ENCODE measurements at regions not wholly inside any gene's neighbourhood (a gene's known extent, or its start where the extent isn't known, plus 50 kb on each side); places are given as distances from the start of the nearest gene placed in this dataset.

DNA sequence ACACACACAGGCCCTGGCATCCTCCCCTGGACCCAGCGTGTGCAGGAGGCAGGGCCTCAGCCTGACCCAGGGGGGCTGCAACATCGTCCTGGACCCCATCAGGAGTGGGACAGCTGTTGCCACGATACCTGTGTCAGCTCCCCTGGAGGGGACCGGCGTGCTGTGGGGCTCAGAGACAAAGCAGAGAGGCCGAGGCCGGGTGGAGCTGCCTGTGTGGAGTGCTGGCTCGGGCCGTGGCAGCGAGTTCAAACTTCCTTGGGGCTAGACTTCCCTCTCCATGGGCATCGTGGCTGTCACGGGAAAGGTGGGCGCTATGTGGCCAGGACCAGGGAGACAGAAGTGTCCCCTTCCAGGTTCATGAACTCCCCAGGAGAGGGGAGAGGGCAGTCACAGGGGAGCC is 155.0 kb upstream of the SFSWAP start:
- DNase-seq (ENCODE audit: low spot score), result no peak
- H3K4me3 Mint-ChIP-seq (ENCODE audit: unreplicated experiment), result no peak overlapping the region
- H3K4me1 Mint-ChIP-seq (ENCODE audit: unreplicated experiment), result no peaks in the 10 kb centered on the region
- peaks cover 5% of the 10 kb centered on the region for H3K27me3 Mint-ChIP-seq (ENCODE audit: unreplicated experiment)
- no peak overlapping the region for H3K27ac Mint-ChIP-seq (ENCODE audit: unreplicated experiment)
- no peaks in the 10 kb centered on the region for H3K9me3 Mint-ChIP-seq (ENCODE audit: unreplicated experiment)
- no peaks in the 10 kb centered on the region for H3K36me3 Mint-ChIP-seq (ENCODE audit: low read depth, unreplicated experiment)
- no peak for TF ChIP-seq CTCF (IDR thresholded peaks at IDR 0.05; ENCODE audit: unreplicated experiment)

DNA sequence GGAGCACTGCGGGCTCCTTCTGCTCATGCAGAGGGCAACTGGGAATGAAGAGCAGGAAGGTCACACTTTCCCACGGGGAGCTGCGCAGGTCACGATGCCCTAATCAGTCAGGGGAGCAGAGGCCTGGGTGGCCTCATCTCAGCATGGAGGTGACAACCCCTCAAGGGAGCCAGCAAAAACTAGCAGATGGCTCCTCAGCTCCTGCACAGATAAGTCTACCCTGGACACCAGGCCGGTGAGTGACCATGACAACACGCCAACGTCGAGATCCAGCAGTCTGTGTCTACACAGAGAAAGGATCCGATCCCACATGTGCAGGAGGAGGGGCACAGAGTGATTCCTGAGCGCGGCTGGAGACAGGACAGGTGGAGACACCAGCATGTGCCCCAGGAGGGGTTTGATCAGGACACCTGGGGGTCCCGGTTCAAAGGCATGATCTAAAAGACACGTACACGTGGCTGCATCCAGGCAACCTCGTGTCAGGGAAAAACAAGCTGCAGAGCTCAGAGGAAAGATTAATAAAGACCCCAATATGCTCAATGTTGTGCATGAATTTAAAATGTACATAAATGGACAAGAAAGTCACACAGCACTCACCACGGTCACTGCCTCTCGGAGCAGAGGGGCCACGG is 153.7 kb upstream of the SFSWAP start:
- no peak overlapping the region for H3K4me3 Mint-ChIP-seq (ENCODE audit: unreplicated experiment)
- H3K9me3 Mint-ChIP-seq (ENCODE audit: unreplicated experiment), result no peaks in the 10 kb centered on the region
- no peak for TF ChIP-seq CTCF (IDR thresholded peaks at IDR 0.05; ENCODE audit: unreplicated experiment)
- DNase-seq (ENCODE audit: low spot score), result no peak
- H3K27me3 Mint-ChIP-seq (ENCODE audit: unreplicated experiment), result peaks cover 5% of the 10 kb centered on the region
- no peak overlapping the region for H3K27ac Mint-ChIP-seq (ENCODE audit: unreplicated experiment)
- no peaks in the 10 kb centered on the region for H3K36me3 Mint-ChIP-seq (ENCODE audit: low read depth, unreplicated experiment)
- H3K4me1 Mint-ChIP-seq (ENCODE audit: unreplicated experiment), result no peaks in the 10 kb centered on the region

GRCh38 chr12:131559517-131560516 is 151.1 kb upstream of the SFSWAP start:
- H3K27ac Mint-ChIP-seq (ENCODE audit: unreplicated experiment), result no peak overlapping the region
- H3K4me1 Mint-ChIP-seq (ENCODE audit: unreplicated experiment), result no peaks in the 10 kb centered on the region
- DNase-seq (ENCODE audit: low spot score), result no peak
- H3K4me3 Mint-ChIP-seq (ENCODE audit: unreplicated experiment), result no peak overlapping the region
- H3K27me3 Mint-ChIP-seq (ENCODE audit: unreplicated experiment), result peaks cover 5% of the 10 kb centered on the region
- no peaks in the 10 kb centered on the region for H3K9me3 Mint-ChIP-seq (ENCODE audit: unreplicated experiment)
- no peaks in the 10 kb centered on the region for H3K36me3 Mint-ChIP-seq (ENCODE audit: low read depth, unreplicated experiment)
- no peak for TF ChIP-seq CTCF (IDR thresholded peaks at IDR 0.05; ENCODE audit: unreplicated experiment)

GRCh38 chr12:131561051-131561450 is 149.8 kb upstream of the SFSWAP start:
- no peak overlapping the region for H3K27ac Mint-ChIP-seq (ENCODE audit: unreplicated experiment)
- no peaks in the 10 kb centered on the region for H3K4me1 Mint-ChIP-seq (ENCODE audit: unreplicated experiment)
- peaks cover 5% of the 10 kb centered on the region for H3K27me3 Mint-ChIP-seq (ENCODE audit: unreplicated experiment)
- no peaks in the 10 kb centered on the region for H3K36me3 Mint-ChIP-seq (ENCODE audit: low read depth, unreplicated experiment)
- DNase-seq (ENCODE audit: low spot score), result no peak
- H3K4me3 Mint-ChIP-seq (ENCODE audit: unreplicated experiment), result no peak overlapping the region
- no peaks in the 10 kb centered on the region for H3K9me3 Mint-ChIP-seq (ENCODE audit: unreplicated experiment)
- TF ChIP-seq CTCF (IDR thresholded peaks at IDR 0.05; ENCODE audit: unreplicated experiment), result no peak
